ENCODE measurements at regions not wholly inside any gene's neighbourhood (a gene's known extent, or its start where the extent isn't known, plus 50 kb on each side); places are given as distances from the start of the nearest gene placed in this dataset.
"Not testable (repeated sequence)": the region's sequence is repeated elsewhere in the genome, so short reads cannot be mapped to it uniquely, and the experiment has no call there.

DNA sequence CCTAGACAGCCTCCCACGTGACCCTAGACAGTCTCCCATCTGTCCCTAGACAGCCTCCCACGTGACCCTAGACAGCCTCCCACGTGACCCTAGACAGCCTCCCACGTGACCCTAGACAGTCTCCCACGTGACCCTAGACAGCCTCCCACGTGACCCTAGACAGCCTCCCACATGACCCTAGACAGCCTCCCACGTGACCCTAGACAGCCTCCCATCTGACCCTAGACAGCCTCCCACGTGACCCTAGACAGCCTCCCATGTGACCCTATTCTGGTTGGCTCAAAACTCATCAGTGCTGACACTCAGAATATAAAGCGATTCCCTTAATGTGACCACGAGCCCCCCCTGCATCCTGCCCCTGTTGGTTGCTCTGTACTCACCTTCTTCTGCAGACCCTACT, 224.7 kb upstream of the TMEM132C start:
- H3K27ac ChIP-seq (ENCODE audit: low read depth in 2 of 2, low read length in 1 of 2); H3K4me3 ChIP-seq (ENCODE audit: low read depth in 1 of 2, low read length in 2 of 2); H3K4me1 ChIP-seq (ENCODE audit: control insufficient read depth in 2 of 2, insufficient read depth in 2 of 2, low read length in 1 of 2); H3K27me3 ChIP-seq (ENCODE audit: control insufficient read depth in 1 of 2, insufficient read depth in 2 of 2, low read length in 2 of 2); H3K9me3 ChIP-seq (ENCODE audit: control insufficient read depth in 2 of 2, insufficient read depth in 1 of 2, low read depth in 1 of 2, low read length in 1 of 2); H3K36me3 ChIP-seq (ENCODE audit: control insufficient read depth in 2 of 2, insufficient read depth in 2 of 2, low read length in 1 of 2): not testable (repeated sequence)
- WGBS, 2 donors = 88 to 91% methylated on average over 9 to 10 of the region's 10 CpGs

DNA sequence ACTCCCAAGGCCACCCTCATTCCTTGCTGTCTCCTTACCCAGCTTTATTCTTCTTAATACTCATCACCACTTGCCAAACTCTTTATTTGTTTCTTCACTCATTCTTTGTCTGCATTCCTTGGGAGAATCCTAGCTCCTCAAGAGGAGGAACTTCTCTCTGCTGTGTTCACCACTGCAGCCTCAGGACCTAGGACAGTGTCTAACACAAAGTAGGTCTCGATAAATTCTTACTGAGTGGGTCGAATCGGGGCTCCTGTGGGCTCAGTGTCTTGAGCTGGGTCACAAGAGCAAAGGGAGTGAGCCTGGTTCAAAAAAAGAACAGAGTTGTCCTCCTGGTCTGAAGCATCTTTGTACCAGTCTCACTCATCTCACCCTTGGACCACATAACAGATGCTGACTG, 224.1 kb upstream of the TMEM132C start:
- Histone ChIP-seq H3K4me1 (ENCODE audit: control insufficient read depth in 2 of 2, insufficient read depth in 2 of 2, low read length in 1 of 2) (no peaks in the 10 kb centered on the region), H3K9me3 (ENCODE audit: control insufficient read depth in 2 of 2, insufficient read depth in 1 of 2, low read depth in 1 of 2, low read length in 1 of 2) (peaks cover 3% of the 10 kb centered on the region in 2 donors), H3K36me3 (ENCODE audit: control insufficient read depth in 2 of 2, insufficient read depth in 2 of 2, low read length in 1 of 2) (no peaks in the 10 kb centered on the region), H3K4me3 (ENCODE audit: low read depth in 1 of 2, low read length in 2 of 2) (no peak overlapping the region), H3K27ac (ENCODE audit: low read depth in 2 of 2, low read length in 1 of 2) (no peak overlapping the region), H3K27me3 (ENCODE audit: control insufficient read depth in 1 of 2, insufficient read depth in 2 of 2, low read length in 2 of 2) (no peaks in the 10 kb centered on the region)
- 81 to 91% methylated on average over 3 of the region's 3 CpGs for WGBS, 2 donors

DNA sequence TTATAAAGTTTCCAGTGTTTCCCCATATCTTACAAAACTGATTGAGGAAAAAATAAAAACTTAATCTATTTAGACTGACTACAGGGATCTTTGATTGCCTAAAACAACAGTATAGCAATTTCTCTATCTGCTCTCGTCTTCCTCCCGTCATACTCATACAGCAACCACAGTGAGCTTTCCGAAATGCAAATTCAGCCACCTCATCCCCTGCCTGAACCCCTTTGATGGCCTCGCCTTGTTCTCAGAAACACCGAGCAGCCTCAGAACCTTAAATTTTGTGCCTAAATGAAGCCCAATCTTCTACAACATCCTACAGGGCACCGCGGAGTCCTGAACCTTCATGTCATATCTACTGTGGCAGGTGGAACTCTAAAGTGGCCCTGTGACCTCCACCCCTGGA, 223.7 kb upstream of the TMEM132C start:
- Histone ChIP-seq H3K9me3 (ENCODE audit: control insufficient read depth in 2 of 2, insufficient read depth in 1 of 2, low read depth in 1 of 2, low read length in 1 of 2) (peaks cover 3% of the 10 kb centered on the region in 2 donors), H3K27ac (ENCODE audit: low read depth in 2 of 2, low read length in 1 of 2) (no peak overlapping the region), H3K4me1 (ENCODE audit: control insufficient read depth in 2 of 2, insufficient read depth in 2 of 2, low read length in 1 of 2) (no peaks in the 10 kb centered on the region), H3K36me3 (ENCODE audit: control insufficient read depth in 2 of 2, insufficient read depth in 2 of 2, low read length in 1 of 2) (no peaks in the 10 kb centered on the region), H3K27me3 (ENCODE audit: control insufficient read depth in 1 of 2, insufficient read depth in 2 of 2, low read length in 2 of 2) (no peaks in the 10 kb centered on the region), H3K4me3 (ENCODE audit: low read depth in 1 of 2, low read length in 2 of 2) (no peak overlapping the region)
- 88 to 91% methylated on average over 7 of the region's 7 CpGs for WGBS, 2 donors

DNA sequence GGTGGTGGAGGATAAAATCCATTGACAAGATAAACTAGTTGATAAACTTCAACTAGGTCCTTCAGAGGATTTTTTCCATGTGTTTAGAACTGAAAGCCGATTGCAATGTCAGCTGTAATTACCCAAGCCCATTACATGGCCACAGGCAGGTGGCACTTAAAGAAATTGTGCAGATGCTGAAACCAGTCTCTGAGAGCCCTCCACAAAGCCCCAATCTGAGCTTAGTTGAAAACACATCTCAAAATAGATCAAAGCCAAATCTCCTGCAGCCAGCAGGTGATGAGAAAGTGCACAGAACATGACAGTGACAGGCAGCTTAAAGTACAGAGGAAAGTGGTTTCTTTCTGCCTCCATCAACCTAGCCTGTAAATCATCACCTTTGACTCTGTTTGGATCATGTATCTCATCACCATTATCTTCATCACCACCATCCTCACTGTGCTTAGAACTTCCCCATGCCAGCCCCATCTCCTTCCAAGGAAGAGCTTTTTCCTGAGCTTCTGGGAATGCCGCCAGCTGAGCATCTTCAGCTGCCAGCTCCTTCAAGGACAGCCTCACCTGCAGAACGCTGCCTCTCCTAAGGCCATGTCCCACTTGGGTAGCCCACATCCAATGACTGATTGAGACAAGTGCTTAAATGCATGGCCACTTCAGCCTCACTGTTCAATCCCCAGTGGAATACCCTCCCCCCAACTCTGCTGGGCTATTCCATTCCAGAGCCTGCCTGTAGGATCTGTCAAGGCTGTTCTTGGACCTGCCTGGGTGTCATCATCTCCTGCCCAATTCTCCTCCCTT, 219.5 kb upstream of the TMEM132C start:
- H3K9me3 ChIP-seq (ENCODE audit: control insufficient read depth in 2 of 2, insufficient read depth in 1 of 2, low read depth in 1 of 2, low read length in 1 of 2) = peaks cover 3 to 6% of the 10 kb centered on the region in 2 donors
- no peaks in the 10 kb centered on the region for H3K4me1 ChIP-seq (ENCODE audit: control insufficient read depth in 2 of 2, insufficient read depth in 2 of 2, low read length in 1 of 2)
- H3K27ac ChIP-seq (ENCODE audit: low read depth in 2 of 2, low read length in 1 of 2) = no peak overlapping the region
- WGBS, 2 donors = 68 to 76% methylated on average over 3 of the region's 3 CpGs
- no peak overlapping the region for H3K4me3 ChIP-seq (ENCODE audit: low read depth in 1 of 2, low read length in 2 of 2)
- H3K36me3 ChIP-seq (ENCODE audit: control insufficient read depth in 2 of 2, insufficient read depth in 2 of 2, low read length in 1 of 2) = no peaks in the 10 kb centered on the region
- H3K27me3 ChIP-seq (ENCODE audit: control insufficient read depth in 1 of 2, insufficient read depth in 2 of 2, low read length in 2 of 2) = no peaks in the 10 kb centered on the region

DNA sequence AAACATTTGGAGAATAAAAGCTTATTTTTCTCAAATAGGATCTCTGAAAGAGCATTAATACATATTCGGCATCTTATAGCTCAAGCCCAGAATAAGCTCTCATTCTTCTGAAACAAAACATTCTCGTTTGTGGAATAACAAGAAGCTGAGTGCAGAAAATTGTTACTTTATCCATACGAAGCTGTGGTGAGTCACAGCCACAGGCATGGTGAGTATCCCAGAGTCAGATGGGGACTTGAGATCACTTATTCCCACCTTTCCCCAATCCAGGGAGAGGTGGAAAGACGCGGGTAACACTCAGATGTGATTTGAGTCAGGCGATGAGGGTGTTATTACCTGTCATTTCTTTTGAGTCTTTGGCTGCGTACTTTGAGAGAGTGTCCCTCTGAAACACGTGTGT, 214.6 kb upstream of the TMEM132C start:
- 71% methylated on average over 8 of the region's 8 CpGs for WGBS, 2 donors
- Histone ChIP-seq H3K27me3 (ENCODE audit: control insufficient read depth in 1 of 2, insufficient read depth in 2 of 2, low read length in 2 of 2) (no peaks in the 10 kb centered on the region), H3K27ac (ENCODE audit: low read depth in 2 of 2, low read length in 1 of 2) (no peak overlapping the region), H3K4me3 (ENCODE audit: low read depth in 1 of 2, low read length in 2 of 2) (no peak overlapping the region), H3K4me1 (ENCODE audit: control insufficient read depth in 2 of 2, insufficient read depth in 2 of 2, low read length in 1 of 2) (no peaks in the 10 kb centered on the region), H3K36me3 (ENCODE audit: control insufficient read depth in 2 of 2, insufficient read depth in 2 of 2, low read length in 1 of 2) (no peaks in the 10 kb centered on the region), H3K9me3 (ENCODE audit: control insufficient read depth in 2 of 2, insufficient read depth in 1 of 2, low read depth in 1 of 2, low read length in 1 of 2) (peaks cover 2 to 5% of the 10 kb centered on the region in 2 donors)

DNA sequence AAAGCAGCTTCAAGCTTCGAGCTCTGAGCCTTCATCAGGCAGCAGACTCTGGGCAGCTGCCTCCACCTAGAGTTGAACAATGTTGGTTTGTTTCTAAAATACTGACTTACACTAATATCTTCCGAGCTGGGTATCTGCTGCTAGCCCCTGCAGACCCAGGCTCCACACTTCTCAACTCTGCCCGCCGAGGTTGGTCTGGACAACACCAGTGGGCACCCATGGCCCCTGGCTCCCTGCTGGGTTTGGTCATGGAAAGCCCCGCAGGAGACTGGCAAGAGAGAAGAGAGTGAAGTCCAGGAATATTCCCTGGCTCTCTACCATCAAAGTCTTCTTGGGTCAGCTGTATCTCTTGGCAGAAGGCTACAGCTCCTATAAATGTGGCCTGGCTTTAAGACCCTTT, 214.2 kb upstream of the TMEM132C start:
- no peaks in the 10 kb centered on the region for H3K36me3 ChIP-seq (ENCODE audit: control insufficient read depth in 2 of 2, insufficient read depth in 2 of 2, low read length in 1 of 2)
- WGBS, 2 donors = 76 to 80% methylated on average over 5 of the region's 5 CpGs
- H3K4me3 ChIP-seq (ENCODE audit: low read depth in 1 of 2, low read length in 2 of 2) = no peak overlapping the region
- no peak overlapping the region for H3K27ac ChIP-seq (ENCODE audit: low read depth in 2 of 2, low read length in 1 of 2)
- H3K27me3 ChIP-seq (ENCODE audit: control insufficient read depth in 1 of 2, insufficient read depth in 2 of 2, low read length in 2 of 2) = no peaks in the 10 kb centered on the region
- peaks cover 5 to 6% of the 10 kb centered on the region in 2 donors for H3K9me3 ChIP-seq (ENCODE audit: control insufficient read depth in 2 of 2, insufficient read depth in 1 of 2, low read depth in 1 of 2, low read length in 1 of 2)
- H3K4me1 ChIP-seq (ENCODE audit: control insufficient read depth in 2 of 2, insufficient read depth in 2 of 2, low read length in 1 of 2) = no peaks in the 10 kb centered on the region

DNA sequence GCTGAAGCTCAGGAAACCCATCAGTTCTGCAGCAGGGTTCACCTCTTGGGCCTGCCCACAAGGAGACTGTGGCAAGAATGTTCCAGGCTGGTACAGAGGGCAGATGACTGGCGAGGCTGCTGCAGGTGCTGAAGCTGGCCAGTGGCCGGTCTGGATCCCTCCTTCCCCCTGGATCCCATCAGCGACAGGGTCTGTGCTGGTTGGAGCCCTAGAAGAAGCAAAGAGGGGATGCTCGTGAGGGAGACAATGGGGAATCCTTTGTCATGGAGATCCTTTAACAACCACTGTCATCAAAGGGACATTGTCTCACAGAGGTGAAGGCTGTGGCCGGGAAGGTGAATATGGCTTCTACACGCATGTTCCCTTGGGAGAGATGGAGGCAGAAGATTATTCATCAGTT, 211.4 kb upstream of the TMEM132C start:
- peaks cover 3 to 8% of the 10 kb centered on the region in 2 donors for H3K9me3 ChIP-seq (ENCODE audit: control insufficient read depth in 2 of 2, insufficient read depth in 1 of 2, low read depth in 1 of 2, low read length in 1 of 2)
- H3K4me1 ChIP-seq (ENCODE audit: control insufficient read depth in 2 of 2, insufficient read depth in 2 of 2, low read length in 1 of 2) = no peaks in the 10 kb centered on the region
- H3K36me3 ChIP-seq (ENCODE audit: control insufficient read depth in 2 of 2, insufficient read depth in 2 of 2, low read length in 1 of 2) = no peaks in the 10 kb centered on the region
- no peak overlapping the region for H3K27ac ChIP-seq (ENCODE audit: low read depth in 2 of 2, low read length in 1 of 2)
- H3K27me3 ChIP-seq (ENCODE audit: control insufficient read depth in 1 of 2, insufficient read depth in 2 of 2, low read length in 2 of 2) = no peaks in the 10 kb centered on the region
- WGBS, 2 donors = 70 to 78% methylated on average over 6 of the region's 6 CpGs
- no peak overlapping the region for H3K4me3 ChIP-seq (ENCODE audit: low read depth in 1 of 2, low read length in 2 of 2)

DNA sequence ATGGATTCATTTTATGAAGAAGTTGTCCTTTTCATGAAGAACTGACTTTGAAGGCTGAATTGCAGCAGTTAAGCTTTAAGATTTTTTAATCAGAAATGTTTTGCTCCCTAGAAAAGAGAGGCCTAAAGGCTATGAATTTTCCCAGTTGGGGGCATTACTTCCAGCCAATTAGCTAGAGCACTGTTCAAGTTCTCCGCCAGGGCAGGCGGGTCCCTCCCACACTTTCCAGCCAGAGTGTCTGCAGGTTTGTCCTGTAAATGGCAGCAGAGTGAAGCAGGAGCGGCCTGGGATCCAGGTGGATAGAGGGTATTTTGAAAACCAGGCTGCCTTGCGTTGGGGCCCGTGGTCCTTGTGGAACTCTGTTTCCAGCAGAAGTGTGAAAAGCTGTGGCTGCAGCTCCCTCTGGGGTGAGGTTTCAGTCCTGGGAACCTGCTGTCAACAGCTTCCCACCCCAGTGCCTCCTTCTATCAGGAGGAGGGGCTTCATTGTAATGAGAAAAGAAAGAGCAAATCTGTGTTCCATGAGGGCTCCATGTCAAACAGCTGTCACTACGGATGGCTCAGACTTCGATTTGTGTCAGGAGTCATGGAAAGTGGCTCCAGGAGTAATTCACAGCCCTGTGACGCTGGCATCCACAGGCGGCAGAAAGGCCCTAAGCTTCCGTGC, 210.7 kb upstream of the TMEM132C start:
- Histone ChIP-seq H3K27ac (ENCODE audit: low read depth in 2 of 2, low read length in 1 of 2) (no peak overlapping the region), H3K9me3 (ENCODE audit: control insufficient read depth in 2 of 2, insufficient read depth in 1 of 2, low read depth in 1 of 2, low read length in 1 of 2) (peaks cover 3 to 8% of the 10 kb centered on the region in 2 donors), H3K4me3 (ENCODE audit: low read depth in 1 of 2, low read length in 2 of 2) (no peak overlapping the region), H3K27me3 (ENCODE audit: control insufficient read depth in 1 of 2, insufficient read depth in 2 of 2, low read length in 2 of 2) (no peaks in the 10 kb centered on the region), H3K36me3 (ENCODE audit: control insufficient read depth in 2 of 2, insufficient read depth in 2 of 2, low read length in 1 of 2) (no peaks in the 10 kb centered on the region), H3K4me1 (ENCODE audit: control insufficient read depth in 2 of 2, insufficient read depth in 2 of 2, low read length in 1 of 2) (no peaks in the 10 kb centered on the region)
- 67 to 71% methylated on average over 10 of the region's 10 CpGs for WGBS, 2 donors

DNA sequence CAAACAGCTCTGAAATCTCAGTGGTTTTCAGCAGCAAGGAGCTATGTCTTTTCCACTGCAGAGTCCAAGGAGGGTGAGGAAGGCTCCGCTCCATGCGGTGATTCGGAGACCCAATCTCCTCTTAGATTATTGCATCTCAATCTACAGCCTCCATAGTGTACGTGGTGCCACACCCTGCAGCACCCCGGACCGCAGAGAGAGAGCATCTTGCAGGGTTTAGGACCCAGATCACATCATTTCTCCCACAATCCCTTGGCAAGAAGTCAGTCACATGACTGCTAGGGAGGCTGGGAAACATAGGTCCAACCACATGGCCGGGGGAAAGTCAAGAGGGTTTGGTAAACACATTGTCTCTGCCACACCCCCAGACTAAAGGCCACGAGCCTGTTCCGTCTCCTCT, 209.4 kb upstream of the TMEM132C start:
- Histone ChIP-seq H3K4me1 (ENCODE audit: control insufficient read depth in 2 of 2, insufficient read depth in 2 of 2, low read length in 1 of 2) (no peaks in the 10 kb centered on the region), H3K4me3 (ENCODE audit: low read depth in 1 of 2, low read length in 2 of 2) (no peak overlapping the region), H3K36me3 (ENCODE audit: control insufficient read depth in 2 of 2, insufficient read depth in 2 of 2, low read length in 1 of 2) (no peaks in the 10 kb centered on the region), H3K9me3 (ENCODE audit: control insufficient read depth in 2 of 2, insufficient read depth in 1 of 2, low read depth in 1 of 2, low read length in 1 of 2) (peaks cover 3 to 8% of the 10 kb centered on the region in 2 donors), H3K27me3 (ENCODE audit: control insufficient read depth in 1 of 2, insufficient read depth in 2 of 2, low read length in 2 of 2) (no peaks in the 10 kb centered on the region), H3K27ac (ENCODE audit: low read depth in 2 of 2, low read length in 1 of 2) (no peak overlapping the region)
- 90% methylated on average over 9 of the region's 9 CpGs for WGBS, 2 donors
